HUDEP-2 (cell line): ENCODE measurements at regions not wholly inside any gene's neighbourhood (a gene's known extent, or its start where the extent isn't known, plus 50 kb on each side); places are given as distances from the start of the nearest gene placed in this dataset.
"Not testable (repeated sequence)": the region's sequence is repeated elsewhere in the genome, so short reads cannot be mapped to it uniquely, and the experiment has no call there.

ENCODE experiments used
- DNase-seq, 76 experiments: peaks; one replicate each; lab custom pipeline; 2025; ENCODE audit not compliant: unreplicated experiment in 76 of 76; lab: John Stamatoyannopoulos, UW

- no peak for DNase-seq
These were observed 96.6 kb upstream of the CHD2 start for GRCh38 chr15:92803536-92803851.

- peak in 61 of 76 experiments; percentile 6 to 78 (median 40) for DNase-seq
These were observed 96.1 kb upstream of the CHD2 start for GRCh38 chr15:92803852-92804609.

GRCh38 chr15:92804610-92804936, 95.6 kb upstream of the CHD2 start:
- DNase-seq, result not testable (repeated sequence)

GRCh38 chr15:92805080-92805690, 94.9 kb upstream of the CHD2 start:
- DNase-seq, result no peak

- not testable (repeated sequence) for DNase-seq
These were observed 94.0 kb upstream of the CHD2 start for GRCh38 chr15:92806171-92806570.

- DNase-seq, result no peak
These were observed 93.4 kb upstream of the CHD2 start for GRCh38 chr15:92806763-92807162.

GRCh38 chr15:92807971-92808571, 92.1 kb upstream of the CHD2 start:
- peak in 9 of 76 experiments; percentile 9 to 50 (median 36) for DNase-seq

- DNase-seq, result peak in 24 of 76 experiments; percentile 26 to 72 (median 49)
These were observed 91.5 kb upstream of the CHD2 start for GRCh38 chr15:92808598-92809063.

- DNase-seq, result peak in 75 of 76 experiments; percentile 60 to 98 (median 96)
These were observed 90.9 kb upstream of the CHD2 start for GRCh38 chr15:92809064-92809879.

GRCh38 chr15:92809880-92810361, 90.2 kb upstream of the CHD2 start:
- DNase-seq, result peak in 49 of 76 experiments; percentile 7 to 68 (median 32)

GRCh38 chr15:92810418-92811138, 89.5 kb upstream of the CHD2 start:
- DNase-seq, result peak in 73 of 76 experiments; percentile 22 to 83 (median 58)

GRCh38 chr15:92811148-92811913, 88.8 kb upstream of the CHD2 start:
- DNase-seq, result peak in 5 of 76 experiments; percentile 1 to 18 (median 12)

- DNase-seq, result no peak
These were observed 87.9 kb upstream of the CHD2 start for GRCh38 chr15:92812271-92812670.

GRCh38 chr15:92813485-92813884, 86.6 kb upstream of the CHD2 start:
- no peak for DNase-seq

- DNase-seq, result peak in 15 of 76 experiments; percentile 1 to 45 (median 19)
These were observed 82.7 kb upstream of the CHD2 start for GRCh38 chr15:92817339-92817886.

- DNase-seq, result no peak
These were observed 81.4 kb upstream of the CHD2 start for GRCh38 chr15:92818651-92819277.

GRCh38 chr15:92819278-92820235, 80.6 kb upstream of the CHD2 start:
- DNase-seq, result peak in 1 of 76 experiments; percentile 9
